ENCODE measurements at regions not wholly inside any gene's neighbourhood (a gene's known extent, or its start where the extent isn't known, plus 50 kb on each side); places are given as distances from the start of the nearest gene placed in this dataset.

DNA sequence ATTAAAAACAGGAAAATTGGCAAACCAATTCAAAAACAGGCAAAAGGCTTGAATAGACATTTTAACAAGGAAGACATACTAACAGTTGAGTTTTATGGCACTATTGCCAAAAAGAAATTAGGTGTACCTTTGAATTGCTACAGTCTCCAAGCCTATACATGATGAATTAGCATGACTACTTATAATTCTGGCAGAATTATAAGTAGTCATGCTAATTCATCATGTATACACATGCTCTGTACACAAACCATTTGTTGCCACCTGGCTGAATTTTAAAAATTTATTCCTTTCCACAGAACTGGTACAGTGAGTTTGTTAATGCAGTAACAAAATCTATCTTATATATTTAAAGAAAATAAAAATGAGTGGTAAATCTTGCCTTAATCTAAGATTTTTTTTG lies 1332.0 kb upstream of the CRIM1 start:
- TF ChIP-seq TCF3 (IDR thresholded peaks at IDR 0.05; ENCODE audit: borderline replicate concordance, insufficient read depth, low read depth, low read length) (no peak), EP300 (IDR thresholded peaks at IDR 0.05; ENCODE audit: borderline replicate concordance in 1 of 2, control insufficient read depth in 1 of 2, low read depth in 2 of 2, low read length in 2 of 2) (no peak), BHLHE40 (IDR thresholded peaks at IDR 0.05; ENCODE audit: borderline replicate concordance in 1 of 2, low read depth in 2 of 2, low read length in 1 of 2) (no peak), JUND (IDR thresholded peaks at IDR 0.05; ENCODE audit: low read depth, low read length) (no peak), EZH2 (IDR thresholded peaks at IDR 0.05; ENCODE audit: borderline replicate concordance, control insufficient read depth, low read depth, low read length) (no peak), NFIC (IDR thresholded peaks at IDR 0.05; ENCODE audit: low read depth, low read length) (no peak), ZNF274 (IDR thresholded peaks at IDR 0.05; ENCODE audit: insufficient read depth, insufficient read length) (no peak), YY1 (IDR thresholded peaks at IDR 0.05; ENCODE audit: low read depth, low read length) (no peak), SMC3 (IDR thresholded peaks at IDR 0.05; ENCODE audit: borderline replicate concordance, low read length) (no peak), POLR2A (IDR thresholded peaks at IDR 0.05; ENCODE audit: low read depth, low read length) (no peak), RAD51 (IDR thresholded peaks at IDR 0.05) (no peak)
- TF ChIP-seq, protein P1, sequence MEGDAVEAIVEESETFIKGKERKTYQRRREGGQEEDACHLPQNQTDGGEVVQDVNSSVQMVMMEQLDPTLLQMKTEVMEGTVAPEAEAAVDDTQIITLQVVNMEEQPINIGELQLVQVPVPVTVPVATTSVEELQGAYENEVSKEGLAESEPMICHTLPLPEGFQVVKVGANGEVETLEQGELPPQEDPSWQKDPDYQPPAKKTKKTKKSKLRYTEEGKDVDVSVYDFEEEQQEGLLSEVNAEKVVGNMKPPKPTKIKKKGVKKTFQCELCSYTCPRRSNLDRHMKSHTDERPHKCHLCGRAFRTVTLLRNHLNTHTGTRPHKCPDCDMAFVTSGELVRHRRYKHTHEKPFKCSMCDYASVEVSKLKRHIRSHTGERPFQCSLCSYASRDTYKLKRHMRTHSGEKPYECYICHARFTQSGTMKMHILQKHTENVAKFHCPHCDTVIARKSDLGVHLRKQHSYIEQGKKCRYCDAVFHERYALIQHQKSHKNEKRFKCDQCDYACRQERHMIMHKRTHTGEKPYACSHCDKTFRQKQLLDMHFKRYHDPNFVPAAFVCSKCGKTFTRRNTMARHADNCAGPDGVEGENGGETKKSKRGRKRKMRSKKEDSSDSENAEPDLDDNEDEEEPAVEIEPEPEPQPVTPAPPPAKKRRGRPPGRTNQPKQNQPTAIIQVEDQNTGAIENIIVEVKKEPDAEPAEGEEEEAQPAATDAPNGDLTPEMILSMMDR (IDR thresholded peaks at IDR 0.05 in 2 of 3, conservative IDR thresholded peaks at IDR 0.05 in 1 of 3; ENCODE audit: control insufficient read depth in 2 of 3, extremely low read depth in 1 of 3, insufficient read depth in 1 of 3, low read depth in 3 of 3, low read length in 3 of 3) = no peak
- TF ChIP-seq, protein P2, sequence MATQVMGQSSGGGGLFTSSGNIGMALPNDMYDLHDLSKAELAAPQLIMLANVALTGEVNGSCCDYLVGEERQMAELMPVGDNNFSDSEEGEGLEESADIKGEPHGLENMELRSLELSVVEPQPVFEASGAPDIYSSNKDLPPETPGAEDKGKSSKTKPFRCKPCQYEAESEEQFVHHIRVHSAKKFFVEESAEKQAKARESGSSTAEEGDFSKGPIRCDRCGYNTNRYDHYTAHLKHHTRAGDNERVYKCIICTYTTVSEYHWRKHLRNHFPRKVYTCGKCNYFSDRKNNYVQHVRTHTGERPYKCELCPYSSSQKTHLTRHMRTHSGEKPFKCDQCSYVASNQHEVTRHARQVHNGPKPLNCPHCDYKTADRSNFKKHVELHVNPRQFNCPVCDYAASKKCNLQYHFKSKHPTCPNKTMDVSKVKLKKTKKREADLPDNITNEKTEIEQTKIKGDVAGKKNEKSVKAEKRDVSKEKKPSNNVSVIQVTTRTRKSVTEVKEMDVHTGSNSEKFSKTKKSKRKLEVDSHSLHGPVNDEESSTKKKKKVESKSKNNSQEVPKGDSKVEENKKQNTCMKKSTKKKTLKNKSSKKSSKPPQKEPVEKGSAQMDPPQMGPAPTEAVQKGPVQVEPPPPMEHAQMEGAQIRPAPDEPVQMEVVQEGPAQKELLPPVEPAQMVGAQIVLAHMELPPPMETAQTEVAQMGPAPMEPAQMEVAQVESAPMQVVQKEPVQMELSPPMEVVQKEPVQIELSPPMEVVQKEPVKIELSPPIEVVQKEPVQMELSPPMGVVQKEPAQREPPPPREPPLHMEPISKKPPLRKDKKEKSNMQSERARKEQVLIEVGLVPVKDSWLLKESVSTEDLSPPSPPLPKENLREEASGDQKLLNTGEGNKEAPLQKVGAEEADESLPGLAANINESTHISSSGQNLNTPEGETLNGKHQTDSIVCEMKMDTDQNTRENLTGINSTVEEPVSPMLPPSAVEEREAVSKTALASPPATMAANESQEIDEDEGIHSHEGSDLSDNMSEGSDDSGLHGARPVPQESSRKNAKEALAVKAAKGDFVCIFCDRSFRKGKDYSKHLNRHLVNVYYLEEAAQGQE (IDR thresholded peaks at IDR 0.05; ENCODE audit: low read depth, low read length) = no peak

Measured in GM12878 (cell line).